H1 (cell line): ENCODE measurements at regions not wholly inside any gene's neighbourhood (a gene's known extent, or its start where the extent isn't known, plus 50 kb on each side); places are given as distances from the start of the nearest gene placed in this dataset.

Experiments used
- CTCF ChIA-PET: fragments of 300-600 bp; sonication (Branson Sonifier 250); formaldehyde crosslinking; loops from one replicate; lab custom pipeline; 2021; ENCODE audit not compliant: partially characterized antibody; lab: Charles Lee
- POLR2A ChIA-PET: fragments of 300-600 bp; sonication (Branson Sonifier 250); formaldehyde crosslinking; loops from one replicate; lab custom pipeline; 2021; ENCODE audit warnings: inconsistent platforms; ENCODE audit not compliant: partially characterized antibody; lab: Charles Lee
- DNase-seq, 2 experiments: peaks; one replicate each; pipeline versions ENCODE4 v3.0.0 to v3.0.0-alpha.2; 2010 to 2022; ENCODE audit warnings: low spot score in 2 of 2, low read depth in 1 of 2, mixed read lengths in 1 of 2
- FAIRE-seq: peaks from 2 replicates; lab custom pipeline; 2011; peaks lifted over from hg19 to GRCh38; lab: Jason Lieb, UNC
- H2AFZ ChIP-seq: 2 replicates; pipeline ENCODE4 v1.8.1; 2012; ENCODE audit warnings: low read length, inconsistent platforms
- H2AK5ac ChIP-seq: 2 replicates; pipeline ENCODE4 v1.6.1; 2013; ENCODE audit warnings: low read depth, low read length
- H2BK120ac ChIP-seq: replicated peaks from 2 replicates; pipeline ENCODE3; 2013; ENCODE audit warnings: low read depth, low read length, inconsistent platforms
- H2BK12ac ChIP-seq: 2 replicates; pipeline ENCODE4 v1.6.1; 2013; ENCODE audit warnings: low read depth, low read length
- H2BK15ac ChIP-seq: 2 replicates; pipeline ENCODE4 v1.6.1; 2013; ENCODE audit warnings: low read length
- H2BK20ac ChIP-seq: 2 replicates; pipeline ENCODE4 v1.6.1; 2013; ENCODE audit warnings: low read length
- H2BK5ac ChIP-seq: 2 replicates; pipeline ENCODE4 v1.6.1; 2013; ENCODE audit warnings: low read depth, low read length
- H3K14ac ChIP-seq: 2 replicates; pipeline ENCODE4 v1.6.1; 2013; ENCODE audit warnings: inconsistent platforms; ENCODE audit not compliant: insufficient read length
- H3K18ac ChIP-seq: 2 replicates; pipeline ENCODE4 v1.6.1; 2013; ENCODE audit warnings: low read length; ENCODE audit errors: extremely low read depth
- H3K23ac ChIP-seq: 2 replicates; pipeline ENCODE4 v1.6.1; 2013; ENCODE audit warnings: inconsistent platforms; ENCODE audit not compliant: insufficient read length
- H3K23me2 ChIP-seq: 2 replicates; pipeline ENCODE4 v1.6.1; 2013; ENCODE audit warnings: low read depth, low read length
- H3K27ac ChIP-seq: 2 replicates; pipeline ENCODE4 v1.6.1; 2011; ENCODE audit warnings: low read depth, low read length, inconsistent platforms
- H3K27me3 ChIP-seq, 4 experiments: replicated peaks in 1 of 4; 1 replicate in 1 of 4; 2 replicates in 3 of 4; pipeline versions ENCODE4 v1.6.1 to v1.8.1; 2011 to 2013; ENCODE audit warnings: low read length in 3 of 4, mild to moderate bottlenecking in 3 of 4, inconsistent platforms in 2 of 4, mixed read lengths in 2 of 4, moderate library complexity in 1 of 4; ENCODE audit not compliant: control insufficient read depth in 3 of 4, insufficient read depth in 3 of 4; ENCODE audit errors: extremely low read depth in 1 of 4
- H3K36me3 ChIP-seq, 4 experiments: 2 replicates each; pipeline versions ENCODE4 v1.6.1 to v1.8.1; 2011 to 2013; ENCODE audit warnings: mild to moderate bottlenecking in 4 of 4, low read length in 3 of 4, moderate library complexity in 2 of 4, control low read depth in 1 of 4, inconsistent platforms in 1 of 4; ENCODE audit not compliant: insufficient read depth in 4 of 4, control insufficient read depth in 2 of 4
- H3K4ac ChIP-seq: replicated peaks from 2 replicates; pipeline ENCODE3; 2013; ENCODE audit warnings: low read length, low read depth, mixed read lengths, inconsistent platforms; ENCODE audit not compliant: insufficient read length
- H3K4me1 ChIP-seq, 4 experiments: replicated peaks in 1 of 4; 1 replicate in 1 of 4; 2 replicates in 3 of 4; pipeline versions ENCODE4 v1.6.1 to v1.8.1; 2011 to 2013; ENCODE audit warnings: low read length in 3 of 4, inconsistent platforms in 2 of 4, mixed read lengths in 1 of 4; ENCODE audit not compliant: insufficient read depth in 4 of 4, control insufficient read depth in 3 of 4
- H3K4me2 ChIP-seq, 2 experiments: 2 replicates each; pipeline versions ENCODE4 v1.6.1 to v1.8.1; 2011 to 2013; ENCODE audit warnings: low read depth in 2 of 2, low read length in 2 of 2, control low read depth in 1 of 2, inconsistent platforms in 1 of 2, mild to moderate bottlenecking in 1 of 2; ENCODE audit not compliant: insufficient read depth in 1 of 2
- H3K4me3 ChIP-seq, 4 experiments: fragments of 200-600, 300-600 bp in 1 of 4; sonication (generic), shearing (Covaris generic), sonication (Bioruptor Twin) in 1 of 4; 2 replicates each; pipeline versions ENCODE4 v1.5.1 to v1.8.1; 2011 to 2016; ENCODE audit warnings: low read length in 4 of 4, low read depth in 3 of 4, control low read depth in 2 of 4, inconsistent platforms in 2 of 4, mild to moderate bottlenecking in 2 of 4, mixed read lengths in 1 of 4, moderate library complexity in 1 of 4; ENCODE audit not compliant: insufficient read depth in 2 of 4; ENCODE audit errors: extremely low read depth in 1 of 4
- H3K56ac ChIP-seq: replicated peaks from 2 replicates; pipeline ENCODE3; 2013; ENCODE audit warnings: low read depth, mild to moderate bottlenecking, mixed read lengths, low read length, inconsistent platforms; ENCODE audit not compliant: insufficient read length
- H3K79me1 ChIP-seq: 2 replicates; pipeline ENCODE4 v1.6.1; 2013; ENCODE audit warnings: low read depth, low read length, control low read depth
- H3K79me2 ChIP-seq, 2 experiments: 2 replicates each; pipeline versions ENCODE4 v1.6.1 to v1.8.1; 2012 to 2013; ENCODE audit warnings: low read length in 2 of 2, mild to moderate bottlenecking in 2 of 2, inconsistent platforms in 1 of 2; ENCODE audit not compliant: insufficient read depth in 2 of 2, control insufficient read depth in 1 of 2
- H3K9ac ChIP-seq, 4 experiments: replicated peaks in 1 of 4; 1 replicate in 1 of 4; 2 replicates in 3 of 4; pipeline versions ENCODE4 v1.6.1 to v1.8.1; 2011 to 2013; ENCODE audit warnings: low read depth in 3 of 4, low read length in 3 of 4, control low read depth in 2 of 4, mild to moderate bottlenecking in 2 of 4, moderate library complexity in 2 of 4, inconsistent platforms in 1 of 4; ENCODE audit errors: extremely low read depth in 1 of 4
- H3K9me3 ChIP-seq, 2 experiments: 2 replicates each; pipeline versions ENCODE4 v1.6.1 to v1.8.1; 2012 to 2013; ENCODE audit warnings: mild to moderate bottlenecking in 2 of 2, moderate library complexity in 2 of 2, control low read depth in 1 of 2, inconsistent platforms in 1 of 2, low read depth in 1 of 2, low read length in 1 of 2, mixed read lengths in 1 of 2; ENCODE audit not compliant: insufficient read depth in 2 of 2
- H4K20me1 ChIP-seq, 2 experiments: replicated peaks in 1 of 2; 2 replicates each; pipeline versions ENCODE3 to v1.8.1; 2011 to 2013; ENCODE audit warnings: inconsistent platforms in 2 of 2, low read length in 2 of 2, mild to moderate bottlenecking in 1 of 2; ENCODE audit not compliant: insufficient read depth in 2 of 2, control insufficient read depth in 1 of 2
- H4K5ac ChIP-seq: 2 replicates; pipeline ENCODE4 v1.6.1; 2013; ENCODE audit warnings: low read length, low read depth, mixed read lengths, inconsistent platforms; ENCODE audit not compliant: insufficient read length
- H4K8ac ChIP-seq: 2 replicates; pipeline ENCODE4 v1.8.0; 2013; ENCODE audit warnings: mild to moderate bottlenecking, moderate library complexity, low read length, inconsistent platforms; ENCODE audit not compliant: insufficient read depth; ENCODE audit errors: extremely low read depth
- H4K91ac ChIP-seq: replicated peaks from 2 replicates; pipeline ENCODE3; 2013; ENCODE audit warnings: low read length, mixed read lengths, inconsistent platforms; ENCODE audit not compliant: insufficient read length
- EZH2 ChIP-seq: fragments of 200-600 bp; sonication (generic); IDR thresholded peaks from 2 replicates; pipeline ENCODE4 v1.7.1; 2012; ENCODE audit warnings: low read depth, mild to moderate bottlenecking, moderate library complexity, low read length, inconsistent platforms; ENCODE audit not compliant: severe bottlenecking
- GABPA ChIP-seq: IDR thresholded peaks from 2 replicates; pipeline ENCODE4 v1.6.1; 2011; ENCODE audit warnings: mild to moderate bottlenecking, low read length, moderate library complexity, borderline replicate concordance; ENCODE audit not compliant: insufficient read depth
- SIRT6 ChIP-seq: IDR thresholded peaks from one replicate; pipeline ENCODE4 v1.7.1; 2012; ENCODE audit warnings: low read length, inconsistent platforms
- SRF ChIP-seq: IDR thresholded peaks from 2 replicates; pipeline ENCODE4 v1.6.1; 2011; ENCODE audit warnings: mild to moderate bottlenecking, low read depth, low read length, moderate library complexity
- WGBS, 2 experiments: shearing (Covaris generic) in 1 of 2; methylation state at CpG; one replicate each; pipeline versions ENCODE4 v1.1.6 to v1.1.7; 2013 to 2015; ENCODE audit warnings: low lambda C conversion rate in 2 of 2, mixed read lengths in 2 of 2, inconsistent platforms in 1 of 2, low coverage in 1 of 2, missing lambda C conversion rate in 1 of 2; ENCODE audit not compliant: insufficient replicate concordance in 2 of 2, insufficient coverage in 1 of 2, insufficient read length in 1 of 2; ENCODE audit errors: extremely low coverage in 1 of 2, missing lambda C conversion rate in 1 of 2; 5-methylcytosine and 5-hydroxymethylcytosine counted together

DNA sequence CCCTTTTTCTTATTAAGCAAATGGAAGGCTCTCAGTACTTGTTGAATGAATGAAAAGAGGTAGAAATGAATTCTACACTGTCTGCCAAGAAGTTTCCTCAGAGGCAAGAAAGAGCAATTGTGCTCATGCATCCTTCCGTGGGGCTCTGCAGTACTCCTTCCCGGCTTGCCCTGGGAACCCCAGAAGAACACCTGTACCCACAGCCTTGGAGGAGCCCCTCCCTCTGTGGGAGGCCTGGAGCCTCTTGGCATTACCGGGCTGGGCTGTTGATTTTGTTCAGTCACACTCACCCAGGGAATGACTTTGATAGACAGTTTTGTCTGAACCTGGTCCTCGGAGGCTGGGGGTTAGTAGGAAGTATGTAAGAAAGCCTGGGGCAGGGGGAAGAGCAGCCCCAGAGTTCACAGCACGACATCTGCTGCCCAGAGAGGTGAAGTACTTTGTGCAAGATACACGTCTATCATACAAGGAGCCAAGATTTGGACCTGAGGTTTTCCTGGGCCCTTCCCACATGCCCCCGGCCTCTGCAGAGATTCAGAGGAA, 134.8 kb upstream of the GDF10 start:
- H3K27ac ChIP-seq = no peak overlapping the region
- no peak for FAIRE-seq
- H4K5ac ChIP-seq = no peak overlapping the region
- no peak overlapping the region for H2AK5ac ChIP-seq
- TF ChIP-seq SIRT6 (no peak), EZH2 (no peak), SRF (no peak), GABPA (no peak)
- POLR2A ChIA-PET = no interaction called here
- WGBS, 2 experiments = 90% methylated on average over 7 of the region's 7 CpGs; no CpG with 5 or more reads in 1 of the 2 experiments
- H3K23me2 ChIP-seq = no peaks in the 10 kb centered on the region
- H2BK12ac ChIP-seq = no peak overlapping the region
- no peak overlapping the region for H3K9ac ChIP-seq
- CTCF ChIA-PET = interaction anchor here (1.1 kb wide), 1 partner anchor 141 kb away, joined by 4 read pairs; no protein-coding TSS in a partner anchor
- no peak overlapping the region for H2BK15ac ChIP-seq
- no peak overlapping the region for H3K4me2 ChIP-seq
- no peaks in the 10 kb centered on the region for H3K79me2 ChIP-seq
- H3K56ac ChIP-seq = no peak overlapping the region
- H4K91ac ChIP-seq = no peak overlapping the region
- H3K18ac ChIP-seq = no peak overlapping the region
- no peak overlapping the region for H2BK120ac ChIP-seq
- no peak for DNase-seq
- no peaks in the 10 kb centered on the region for H3K36me3 ChIP-seq
- H3K4me1 ChIP-seq = no peaks in the 10 kb centered on the region; a peak in 1 of 7 replicates
- no peaks in the 10 kb centered on the region for H3K27me3 ChIP-seq
- no peaks in the 10 kb centered on the region for H4K20me1 ChIP-seq
- no peak overlapping the region for H3K23ac ChIP-seq
- no peak overlapping the region for H2AFZ ChIP-seq
- H2BK20ac ChIP-seq = no peak overlapping the region
- H3K79me1 ChIP-seq = no peaks in the 10 kb centered on the region
- H3K9me3 ChIP-seq = peaks cover 5 to 11% of the 10 kb centered on the region in 2 experiments; a peak in 2 of 4 replicates
- no peak overlapping the region for H3K4me3 ChIP-seq
- H2BK5ac ChIP-seq = no peak overlapping the region
- H3K4ac ChIP-seq = no peak overlapping the region
- no peak overlapping the region for H4K8ac ChIP-seq
- no peak overlapping the region for H3K14ac ChIP-seq
